ENCODE measurements at regions not wholly inside any gene's neighbourhood (a gene's known extent, or its start where the extent isn't known, plus 50 kb on each side); places are given as distances from the start of the nearest gene placed in this dataset.

GRCh38 chr11:80627364-80627763, 1186.5 kb upstream of the TENM4 start:
- no peak for TF ChIP-seq MAX (IDR thresholded peaks at IDR 0.05)
- TF ChIP-seq TAF1 (IDR thresholded peaks at IDR 0.05; ENCODE audit: low read depth) = no peak
- no peak for TF ChIP-seq USF1 (IDR thresholded peaks at IDR 0.05)
- no peak for TF ChIP-seq ZBTB7A (IDR thresholded peaks at IDR 0.05; ENCODE audit: low read depth)
- TF ChIP-seq TEAD4 (IDR thresholded peaks at IDR 0.05) = no peak
- no peak for TF ChIP-seq EGR1 (IDR thresholded peaks at IDR 0.05)

GRCh38 chr11:80626721-80627120, 1185.9 kb upstream of the TENM4 start:
- TF ChIP-seq EP300 (IDR thresholded peaks at IDR 0.05; ENCODE audit: borderline replicate concordance) = no peak
- TF ChIP-seq CEBPB (IDR thresholded peaks at IDR 0.05) = no peak
- no peak for TF ChIP-seq MAX (IDR thresholded peaks at IDR 0.05)
- no peak for TF ChIP-seq ZBTB7A (IDR thresholded peaks at IDR 0.05; ENCODE audit: low read depth)
- no peak for TF ChIP-seq CREB1 (IDR thresholded peaks at IDR 0.05; ENCODE audit: low read depth)
- no peak for TF ChIP-seq EGR1 (IDR thresholded peaks at IDR 0.05)
- no peak for TF ChIP-seq NFIC (IDR thresholded peaks at IDR 0.05)
- no peak for TF ChIP-seq YY1 (IDR thresholded peaks at IDR 0.05; ENCODE audit: low read depth)
- no peak for TF ChIP-seq USF1 (IDR thresholded peaks at IDR 0.05)
- TF ChIP-seq TEAD4 (IDR thresholded peaks at IDR 0.05) = no peak
- no peak for TF ChIP-seq FOXM1 (IDR thresholded peaks at IDR 0.05; ENCODE audit: borderline replicate concordance, low read depth)
- TF ChIP-seq REST (IDR thresholded peaks at IDR 0.05; ENCODE audit: low read depth) = no peak
- no peak for TF ChIP-seq TCF12 (IDR thresholded peaks at IDR 0.05; ENCODE audit: low read depth)
- no peak for TF ChIP-seq RAD21 (IDR thresholded peaks at IDR 0.05; ENCODE audit: low read depth)
- TF ChIP-seq TAF1 (IDR thresholded peaks at IDR 0.05; ENCODE audit: low read depth) = no peak

GRCh38 chr11:80625563-80625962, 1184.7 kb upstream of the TENM4 start:
- TF ChIP-seq MAX (IDR thresholded peaks at IDR 0.05) (no peak), FOXM1 (IDR thresholded peaks at IDR 0.05; ENCODE audit: borderline replicate concordance, low read depth) (no peak)

GRCh38 chr11:80621871-80622270, 1181.0 kb upstream of the TENM4 start:
- TF ChIP-seq REST (IDR thresholded peaks at IDR 0.05; ENCODE audit: low read depth) = no peak

GRCh38 chr11:80620867-80621266, 1180.0 kb upstream of the TENM4 start:
- TF ChIP-seq CREB1 (IDR thresholded peaks at IDR 0.05; ENCODE audit: low read depth) (no peak), EGR1 (IDR thresholded peaks at IDR 0.05) (no peak), EP300 (IDR thresholded peaks at IDR 0.05; ENCODE audit: borderline replicate concordance) (no peak), FOXM1 (IDR thresholded peaks at IDR 0.05; ENCODE audit: borderline replicate concordance, low read depth) (no peak), YY1 (IDR thresholded peaks at IDR 0.05; ENCODE audit: low read depth) (no peak), USF1 (IDR thresholded peaks at IDR 0.05) (no peak)

- TF ChIP-seq EP300 (IDR thresholded peaks at IDR 0.05; ENCODE audit: borderline replicate concordance) = no peak
These were observed 1176.3 kb upstream of the TENM4 start for GRCh38 chr11:80617156-80617555.

Data from Ishikawa (cell line).